Naive thymus-derived CD4-positive, alpha-beta T cell (primary cell): ENCODE measurements at regions not wholly inside any gene's neighbourhood (a gene's known extent, or its start where the extent isn't known, plus 50 kb on each side); places are given as distances from the start of the nearest gene placed in this dataset.
"Not testable (repeated sequence)": the region's sequence is repeated elsewhere in the genome, so short reads cannot be mapped to it uniquely, and the experiment has no call there.

ENCODE experiments used
- ATAC-seq: fragments of 150-1000 bp; cut with Tn5 transposase; 2 replicates; pipeline ENCODE4 v1.10.0; 2021; ENCODE audit warnings: mild to moderate bottlenecking, moderate library complexity
- CTCF ChIA-PET: fragments of 350-600 bp; sonication (Branson Sonifier 250); formaldehyde crosslinking; loops from one replicate; lab custom pipeline; 2021; ENCODE audit warnings: antibody characterized with exemption; lab: Charles Lee
- POLR2A ChIA-PET: fragments of 350-600 bp; sonication (Branson Sonifier 250); formaldehyde crosslinking; loops from one replicate; lab custom pipeline; 2021; ENCODE audit warnings: antibody characterized with exemption, inconsistent platforms; lab: Charles Lee
- DNase-seq, 9 donors: peaks; one replicate each; pipeline versions ENCODE4 v3.0.0 to v3.0.0-alpha.2; 2020 to 2022; ENCODE audit warnings: mixed read lengths in 1 of 9
- H3K27ac ChIP-seq: one replicate; pipeline ENCODE4 v1.7.0; 2013; ENCODE audit warnings: mild to moderate bottlenecking, low read depth, low read length, moderate library complexity
- H3K27me3 ChIP-seq, 2 donors: one replicate each; pipeline ENCODE4 v1.7.0; 2013; ENCODE audit warnings: low read length in 2 of 2, mild to moderate bottlenecking in 2 of 2, moderate library complexity in 2 of 2; ENCODE audit not compliant: control insufficient read depth in 2 of 2, insufficient read depth in 2 of 2
- H3K36me3 ChIP-seq, 3 experiments: 1 replicate in 2 of 3; 2 replicates in 1 of 3; pipeline ENCODE4 v1.7.0; 2013; ENCODE audit warnings: low read length in 3 of 3, mild to moderate bottlenecking in 3 of 3, moderate library complexity in 1 of 3; ENCODE audit not compliant: insufficient read depth in 3 of 3, control insufficient read depth in 2 of 3
- H3K4me1 ChIP-seq, 2 donors: one replicate each; pipeline ENCODE4 v1.7.0; 2013; ENCODE audit warnings: low read length in 2 of 2, mild to moderate bottlenecking in 2 of 2, moderate library complexity in 1 of 2; ENCODE audit not compliant: control insufficient read depth in 2 of 2, insufficient read depth in 2 of 2
- H3K4me3 ChIP-seq: 2 replicates; pipeline ENCODE4 v1.7.0; 2013; ENCODE audit warnings: mild to moderate bottlenecking, low read length
- H3K9me3 ChIP-seq, 3 experiments: 1 replicate in 2 of 3; 2 replicates in 1 of 3; pipeline ENCODE4 v1.7.0; 2013; ENCODE audit warnings: low read length in 3 of 3; ENCODE audit not compliant: control insufficient read depth in 2 of 3
- H3K27ac Mint-ChIP-seq, 9 donors: one replicate each; pipeline ENCODE4 v1.8.0; 2020 to 2022; ENCODE audit warnings: mixed read lengths in 9 of 9, mild to moderate bottlenecking in 8 of 9, moderate library complexity in 5 of 9, inconsistent platforms in 2 of 9
- H3K27me3 Mint-ChIP-seq, 5 donors: one replicate each; pipeline ENCODE4 v1.8.0; 2021 to 2022; ENCODE audit warnings: mixed read lengths in 5 of 5, mild to moderate bottlenecking in 1 of 5
- H3K36me3 Mint-ChIP-seq, 5 donors: one replicate each; pipeline ENCODE4 v1.8.0; 2020 to 2022; ENCODE audit warnings: mixed read lengths in 5 of 5, mild to moderate bottlenecking in 3 of 5, inconsistent platforms in 1 of 5
- H3K4me1 Mint-ChIP-seq, 7 donors: one replicate each; pipeline ENCODE4 v1.8.0; 2020 to 2022; ENCODE audit warnings: mixed read lengths in 7 of 7, mild to moderate bottlenecking in 3 of 7, inconsistent platforms in 1 of 7
- H3K4me3 Mint-ChIP-seq, 10 donors: one replicate each; pipeline ENCODE4 v1.8.0; 2020 to 2022; ENCODE audit warnings: mild to moderate bottlenecking in 10 of 10, mixed read lengths in 10 of 10, moderate library complexity in 6 of 10, inconsistent platforms in 2 of 10
- H3K9me3 Mint-ChIP-seq, 11 donors: one replicate each; pipeline ENCODE4 v1.8.0; 2020 to 2022; ENCODE audit warnings: mixed read lengths in 11 of 11, mild to moderate bottlenecking in 4 of 11, inconsistent platforms in 1 of 11, moderate library complexity in 1 of 11
- intact Hi-C, 2 donors: fragments of 100-400 bp; cut with micrococcal nuclease; formaldehyde crosslinking; loops; one replicate each; pipeline ENCODE4 v1.15.1; 2023

DNA sequence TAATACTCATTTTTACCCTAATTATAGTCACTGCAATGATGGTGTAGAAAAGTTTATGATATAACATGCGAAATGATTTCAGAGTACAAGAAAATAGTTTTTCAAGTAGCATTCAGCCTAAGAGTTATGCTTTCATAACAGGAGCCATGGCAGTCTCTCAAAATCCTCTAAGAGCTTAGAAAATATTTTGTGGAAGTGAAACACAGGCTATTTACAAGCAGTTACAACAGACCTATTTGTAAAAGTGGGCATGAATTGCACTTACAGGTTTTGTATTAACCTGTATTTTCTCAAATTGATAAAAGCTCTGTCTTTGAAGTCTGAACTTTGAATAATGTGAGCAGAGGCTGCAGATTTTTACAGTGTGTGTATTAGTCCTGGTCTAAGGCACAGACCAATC is 523.3 kb downstream of the LRRC70 start:
- Histone ChIP-seq H3K27ac (no peak overlapping the region), H3K36me3 (no peaks in the 10 kb centered on the region), H3K27me3 (no peaks in the 10 kb centered on the region), H3K4me1 (no peaks in the 10 kb centered on the region), H3K9me3 (no peaks in the 10 kb centered on the region), H3K4me3 (no peak overlapping the region)
- CTCF ChIA-PET, result no interaction called here
- DNase-seq, result no peak
- H3K4me3 Mint-ChIP-seq, result no peak overlapping the region
- POLR2A ChIA-PET, result no interaction called here
- H3K36me3 Mint-ChIP-seq, result no peaks in the 10 kb centered on the region
- peaks cover 0 to 5% (median 0%) of the 10 kb centered on the region in 5 donors for H3K27me3 Mint-ChIP-seq
- H3K4me1 Mint-ChIP-seq, result no peaks in the 10 kb centered on the region
- H3K9me3 Mint-ChIP-seq, result peaks cover 0 to 5% (median 0%) of the 10 kb centered on the region in 11 donors
- ATAC-seq, result no peak
- no peak overlapping the region for H3K27ac Mint-ChIP-seq
- intact Hi-C loops, result no loop called here

DNA sequence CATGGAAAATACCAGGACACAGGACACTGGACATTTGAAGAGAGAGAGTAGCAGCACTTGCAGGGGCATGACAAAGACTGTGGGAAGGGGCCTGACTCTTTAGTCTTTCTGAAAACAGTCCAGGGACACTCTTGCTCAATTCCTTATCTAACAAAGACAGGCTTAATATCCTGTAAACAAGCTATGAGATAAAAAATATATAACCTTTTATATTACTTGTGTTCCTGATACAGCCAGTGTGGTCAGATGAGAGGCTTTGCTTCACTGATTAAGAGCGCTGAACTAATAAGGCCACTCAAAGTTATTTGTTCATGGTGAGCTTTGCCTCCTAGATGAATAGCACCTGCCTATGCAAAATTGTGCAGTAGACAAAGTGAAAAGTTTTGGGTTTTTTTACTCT is 518.7 kb downstream of the LRRC70 start:
- H3K27me3 Mint-ChIP-seq, result no peaks in the 10 kb centered on the region
- DNase-seq, result no peak
- Histone ChIP-seq H3K36me3 (no peaks in the 10 kb centered on the region), H3K4me1 (no peaks in the 10 kb centered on the region), H3K27ac (no peak overlapping the region), H3K4me3 (no peak overlapping the region), H3K27me3 (no peaks in the 10 kb centered on the region), H3K9me3 (no peaks in the 10 kb centered on the region)
- POLR2A ChIA-PET, result no interaction called here
- CTCF ChIA-PET, result no interaction called here
- H3K36me3 Mint-ChIP-seq, result no peaks in the 10 kb centered on the region
- H3K4me1 Mint-ChIP-seq, result no peaks in the 10 kb centered on the region
- intact Hi-C loops, result no loop called here
- no peak overlapping the region for H3K27ac Mint-ChIP-seq
- no peak overlapping the region for H3K4me3 Mint-ChIP-seq
- no peak for ATAC-seq
- H3K9me3 Mint-ChIP-seq, result peaks cover 0 to 5% (median 0%) of the 10 kb centered on the region in 11 donors

DNA sequence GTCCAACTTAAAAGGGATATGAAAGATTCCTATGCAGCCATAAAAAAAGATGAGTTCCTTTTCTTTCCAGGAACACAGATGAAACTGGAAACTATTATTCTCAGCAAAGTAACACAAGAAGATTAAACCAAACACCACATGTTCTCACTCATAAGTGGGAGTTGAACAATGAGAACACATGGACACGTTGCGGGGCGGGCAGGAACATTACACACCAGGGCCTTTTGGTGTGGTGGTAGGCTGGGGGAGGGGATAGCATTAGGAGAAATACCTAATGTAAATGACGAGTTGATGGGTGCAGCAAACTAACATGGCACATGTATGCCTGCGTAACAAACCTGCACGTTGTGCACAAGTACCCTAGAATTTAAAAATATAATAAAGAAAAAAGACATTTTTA is 516.1 kb downstream of the LRRC70 start:
- H3K36me3 ChIP-seq, result no peaks in the 10 kb centered on the region
- H3K27ac Mint-ChIP-seq, result no peak overlapping the region
- H3K4me3 ChIP-seq, result no peak overlapping the region
- intact Hi-C loops, result no loop called here
- H3K27ac ChIP-seq, result no peak overlapping the region
- H3K4me3 Mint-ChIP-seq, result no peak overlapping the region
- no peaks in the 10 kb centered on the region for H3K9me3 ChIP-seq
- no peaks in the 10 kb centered on the region for H3K27me3 Mint-ChIP-seq
- DNase-seq (no peak), ATAC-seq (no peak)
- H3K4me1 Mint-ChIP-seq, result no peaks in the 10 kb centered on the region
- peaks cover 0 to 5% (median 0%) of the 10 kb centered on the region in 11 donors for H3K9me3 Mint-ChIP-seq
- ChIA-PET POLR2A (no interaction called here), CTCF (no interaction called here)
- no peaks in the 10 kb centered on the region for H3K27me3 ChIP-seq
- H3K4me1 ChIP-seq, result no peaks in the 10 kb centered on the region
- H3K36me3 Mint-ChIP-seq, result no peaks in the 10 kb centered on the region

DNA sequence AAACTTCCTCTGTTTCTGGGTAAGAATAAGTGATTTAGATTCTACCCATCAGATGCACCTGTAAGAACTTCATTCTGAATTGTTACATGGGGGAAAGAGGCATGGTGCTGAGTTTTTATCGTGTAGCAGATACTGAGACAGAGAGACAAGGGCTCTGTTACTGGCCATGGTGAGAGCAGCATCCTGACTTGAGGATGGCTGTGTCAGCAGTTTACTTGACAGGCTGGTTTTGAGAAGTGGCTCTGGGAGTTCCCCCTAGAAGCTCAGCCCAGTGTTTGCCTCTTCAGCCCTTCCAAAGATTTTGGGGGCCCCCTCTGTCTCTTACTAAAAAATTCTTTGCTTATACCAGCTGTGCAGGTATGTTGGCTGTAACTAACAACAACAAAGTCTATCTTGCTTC is 510.5 kb downstream of the LRRC70 start:
- Mint-ChIP-seq H3K4me3 (no peak overlapping the region), H3K27ac (no peak overlapping the region), H3K36me3 (peaks cover 0 to 6% (median 0%) of the 10 kb centered on the region in 5 donors), H3K27me3 (peaks cover 0 to 5% (median 0%) of the 10 kb centered on the region in 5 donors), H3K9me3 (peaks cover 0 to 13% (median 0%) of the 10 kb centered on the region in 11 donors), H3K4me1 (no peaks in the 10 kb centered on the region)
- POLR2A ChIA-PET, result no interaction called here
- H3K27ac ChIP-seq, result no peak overlapping the region
- no peaks in the 10 kb centered on the region for H3K27me3 ChIP-seq
- H3K4me3 ChIP-seq, result no peak overlapping the region
- no peaks in the 10 kb centered on the region for H3K9me3 ChIP-seq
- H3K36me3 ChIP-seq, result no peaks in the 10 kb centered on the region
- CTCF ChIA-PET, result no interaction called here
- no peaks in the 10 kb centered on the region for H3K4me1 ChIP-seq
- intact Hi-C loops, result no loop called here
- ATAC-seq (no peak), DNase-seq (no peak)

DNA sequence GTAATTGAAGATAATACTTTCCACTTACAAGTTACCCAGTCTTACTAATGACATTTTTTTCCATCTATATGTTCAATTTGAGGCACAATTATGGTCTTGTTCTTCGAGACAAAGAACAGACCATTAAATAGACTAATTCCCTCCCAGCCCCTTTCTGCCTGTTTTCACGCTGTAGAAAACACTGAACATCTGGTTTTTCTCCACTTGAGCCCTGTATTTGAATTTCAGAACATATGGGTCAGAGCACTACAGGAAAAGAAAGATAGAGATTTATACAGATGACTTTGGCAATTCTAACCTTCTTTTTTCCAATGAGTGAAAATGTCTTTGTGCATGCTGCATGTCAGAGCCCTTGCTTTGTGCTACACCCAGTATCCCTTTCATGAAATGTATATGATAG is 506.9 kb downstream of the LRRC70 start:
- Histone ChIP-seq H3K9me3 (no peaks in the 10 kb centered on the region), H3K4me3 (no peak overlapping the region), H3K27ac (no peak overlapping the region), H3K27me3 (no peaks in the 10 kb centered on the region), H3K36me3 (no peaks in the 10 kb centered on the region), H3K4me1 (no peaks in the 10 kb centered on the region)
- POLR2A ChIA-PET, result no interaction called here
- intact Hi-C loops, result no loop called here
- ATAC-seq, result no peak
- CTCF ChIA-PET, result no interaction called here
- Mint-ChIP-seq H3K9me3 (peaks cover 0 to 8% (median 0%) of the 10 kb centered on the region in 11 donors), H3K4me1 (no peaks in the 10 kb centered on the region), H3K27me3 (peaks cover 0 to 5% (median 0%) of the 10 kb centered on the region in 5 donors), H3K4me3 (no peak overlapping the region), H3K36me3 (peaks cover 0 to 6% (median 0%) of the 10 kb centered on the region in 5 donors), H3K27ac (no peak overlapping the region)
- DNase-seq, result no peak

DNA sequence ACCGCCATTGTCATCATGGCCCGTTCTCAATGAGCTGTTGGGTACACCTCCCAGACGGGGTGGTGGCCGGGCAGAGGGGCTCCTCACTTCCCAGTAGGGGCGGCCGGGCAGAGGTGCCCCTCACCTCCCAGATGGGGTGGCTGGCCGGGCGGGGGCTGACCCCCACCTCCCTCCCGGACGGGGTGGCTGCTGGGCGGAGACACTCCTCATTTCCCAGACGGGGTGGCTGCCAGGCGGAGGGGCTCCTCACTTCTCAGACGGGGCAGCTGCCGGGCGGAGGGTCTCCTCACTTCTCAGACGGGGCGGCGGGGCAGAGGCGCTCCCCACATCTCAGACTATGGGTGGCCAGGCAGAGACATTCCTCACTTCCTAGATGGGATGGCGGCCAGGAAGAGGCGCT is 505.1 kb downstream of the LRRC70 start:
- H3K4me1 ChIP-seq, result not testable (repeated sequence)

DNA sequence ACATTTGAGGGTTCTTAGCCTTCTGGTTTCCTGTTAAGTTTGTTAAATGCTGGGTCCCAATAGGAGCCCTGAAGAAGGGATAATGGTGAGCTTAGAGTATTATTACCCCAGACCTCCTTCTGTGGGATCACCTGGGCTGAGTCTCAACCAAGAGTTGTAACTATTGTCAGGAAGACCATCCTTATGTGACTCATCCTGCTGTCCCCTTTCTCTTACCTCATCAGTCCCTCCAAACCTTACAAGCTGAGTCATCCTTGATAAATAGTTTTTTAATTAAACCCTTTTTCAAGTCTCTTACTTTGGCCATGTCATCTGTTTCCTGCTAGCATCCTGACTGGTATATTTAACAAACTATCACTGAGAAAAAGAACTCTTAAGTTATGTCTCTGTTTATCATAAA is 502.8 kb downstream of the LRRC70 start:
- DNase-seq (no peak), ATAC-seq (no peak)
- ChIA-PET CTCF (no interaction called here), POLR2A (no interaction called here)
- Mint-ChIP-seq H3K27me3 (peaks cover 0 to 3% (median 0%) of the 10 kb centered on the region in 5 donors), H3K4me1 (no peaks in the 10 kb centered on the region), H3K9me3 (peaks cover 0 to 13% (median 2%) of the 10 kb centered on the region in 11 donors), H3K36me3 (peaks cover 0 to 6% (median 0%) of the 10 kb centered on the region in 5 donors), H3K27ac (no peak overlapping the region), H3K4me3 (no peak overlapping the region)
- intact Hi-C loops, result no loop called here
- Histone ChIP-seq H3K4me1 (no peaks in the 10 kb centered on the region), H3K27ac (no peak overlapping the region), H3K9me3 (no peaks in the 10 kb centered on the region), H3K4me3 (no peak overlapping the region), H3K36me3 (no peaks in the 10 kb centered on the region), H3K27me3 (no peaks in the 10 kb centered on the region)

More for the DNA sequence above, 505.1 kb downstream of the LRRC70 start:
- POLR2A ChIA-PET, H3K27me3 ChIP-seq, H3K36me3 ChIP-seq, H3K27ac Mint-ChIP-seq, H3K9me3 Mint-ChIP-seq, H3K9me3 ChIP-seq, ATAC-seq, DNase-seq, H3K4me1 Mint-ChIP-seq, CTCF ChIA-PET, H3K4me3 Mint-ChIP-seq, H3K27me3 Mint-ChIP-seq, intact Hi-C loops, H3K4me3 ChIP-seq, H3K27ac ChIP-seq, H3K36me3 Mint-ChIP-seq: not testable (repeated sequence)
